HG03108 (cell line): ENCODE measurements at regions not wholly inside any gene's neighbourhood (a gene's known extent, or its start where the extent isn't known, plus 50 kb on each side); places are given as distances from the start of the nearest gene placed in this dataset.

Source experiments
- ATAC-seq: cut with Tn5 transposase; IDR thresholded peaks from one replicate; pipeline ENCODE4 v1.9.1; 2021; ENCODE audit warnings: moderate library complexity; ENCODE audit not compliant: unreplicated experiment

GRCh38 chr15:61301701-61302100, 72.6 kb upstream of the RORA start:
- no peak for ATAC-seq

GRCh38 chr15:61299075-61299763, 70.1 kb upstream of the RORA start:
- ATAC-seq: no peak

- ATAC-seq: no peak
Measured at GRCh38 chr15:61295239-61295638, 66.1 kb upstream of the RORA start.

GRCh38 chr15:61282661-61283060, 53.6 kb upstream of the RORA start:
- no peak for ATAC-seq

GRCh38 chr15:61281328-61281727, 52.2 kb upstream of the RORA start:
- no peak for ATAC-seq
